Endothelial cell of umbilical vein (primary cell): ENCODE measurements at regions not wholly inside any gene's neighbourhood (a gene's known extent, or its start where the extent isn't known, plus 50 kb on each side); places are given as distances from the start of the nearest gene placed in this dataset.
"Not testable (repeated sequence)": the region's sequence is repeated elsewhere in the genome, so short reads cannot be mapped to it uniquely, and the experiment has no call there.

Experiments
- EZH2 ChIP-seq: IDR thresholded peaks from 2 replicates; pipeline ENCODE4 v1.6.1; 2012; ENCODE audit warnings: borderline replicate concordance, low read depth, mild to moderate bottlenecking, moderate library complexity, low read length, inconsistent platforms; ENCODE audit not compliant: severe bottlenecking
- FOS ChIP-seq: IDR thresholded peaks from 2 replicates; pipeline ENCODE4 v1.6.1; 2011; ENCODE audit warnings: mild to moderate bottlenecking, low read length, moderate library complexity, borderline replicate concordance; ENCODE audit not compliant: insufficient read depth
- MYC ChIP-seq: IDR thresholded peaks from one replicate; pipeline ENCODE4 v1.6.1; 2011; ENCODE audit warnings: mild to moderate bottlenecking, low read depth, low read length
- POLR2A ChIP-seq: IDR thresholded peaks from 2 replicates; pipeline ENCODE4 v1.6.1; 2012; ENCODE audit warnings: low read depth, mild to moderate bottlenecking, control low read depth, low read length
- TF ChIP-seq, protein P1 (sequence below), 2 donors: IDR thresholded peaks; 1 replicate in 1 of 2; 2 replicates in 1 of 2; pipeline ENCODE4 v1.5.1; 2011; ENCODE audit warnings: low read length in 2 of 2, mild to moderate bottlenecking in 2 of 2, moderate library complexity in 2 of 2, control low read depth in 1 of 2, inconsistent platforms in 1 of 2, low read depth in 1 of 2; ENCODE audit not compliant: insufficient read depth in 1 of 2; ENCODE audit errors: extremely low read depth in 1 of 2

DNA sequence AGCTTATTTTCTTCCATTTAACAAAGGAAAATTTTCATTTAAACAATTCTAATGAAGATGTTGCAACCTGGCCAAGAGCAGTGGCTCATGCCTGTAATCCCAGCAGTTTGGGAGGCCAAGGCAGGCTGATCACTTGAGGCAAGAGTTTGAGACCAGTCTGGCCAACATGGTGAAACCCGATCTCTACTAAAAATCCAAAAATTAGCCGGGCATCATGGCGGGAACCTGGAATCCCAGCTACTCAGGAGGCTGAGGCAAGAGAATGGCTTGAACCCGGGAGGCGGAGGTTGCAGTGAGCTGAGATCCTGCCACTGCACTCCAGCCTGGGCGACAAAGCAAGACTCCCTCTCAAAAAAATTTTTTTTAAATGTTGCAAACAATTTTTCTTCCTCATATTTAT, 4748.8 kb upstream of the OR11H1 start:
- TF ChIP-seq, protein P1, sequence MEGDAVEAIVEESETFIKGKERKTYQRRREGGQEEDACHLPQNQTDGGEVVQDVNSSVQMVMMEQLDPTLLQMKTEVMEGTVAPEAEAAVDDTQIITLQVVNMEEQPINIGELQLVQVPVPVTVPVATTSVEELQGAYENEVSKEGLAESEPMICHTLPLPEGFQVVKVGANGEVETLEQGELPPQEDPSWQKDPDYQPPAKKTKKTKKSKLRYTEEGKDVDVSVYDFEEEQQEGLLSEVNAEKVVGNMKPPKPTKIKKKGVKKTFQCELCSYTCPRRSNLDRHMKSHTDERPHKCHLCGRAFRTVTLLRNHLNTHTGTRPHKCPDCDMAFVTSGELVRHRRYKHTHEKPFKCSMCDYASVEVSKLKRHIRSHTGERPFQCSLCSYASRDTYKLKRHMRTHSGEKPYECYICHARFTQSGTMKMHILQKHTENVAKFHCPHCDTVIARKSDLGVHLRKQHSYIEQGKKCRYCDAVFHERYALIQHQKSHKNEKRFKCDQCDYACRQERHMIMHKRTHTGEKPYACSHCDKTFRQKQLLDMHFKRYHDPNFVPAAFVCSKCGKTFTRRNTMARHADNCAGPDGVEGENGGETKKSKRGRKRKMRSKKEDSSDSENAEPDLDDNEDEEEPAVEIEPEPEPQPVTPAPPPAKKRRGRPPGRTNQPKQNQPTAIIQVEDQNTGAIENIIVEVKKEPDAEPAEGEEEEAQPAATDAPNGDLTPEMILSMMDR (IDR thresholded peaks at IDR 0.05; ENCODE audit: extremely low read depth in 1 of 2, insufficient read depth in 1 of 2, low read depth in 1 of 2, low read length in 2 of 2), result not testable (repeated sequence)
- not testable (repeated sequence) for TF ChIP-seq EZH2, POLR2A, FOS, MYC
